HG03571 (cell line): ENCODE measurements at regions not wholly inside any gene's neighbourhood (a gene's known extent, or its start where the extent isn't known, plus 50 kb on each side); places are given as distances from the start of the nearest gene placed in this dataset.

ENCODE experiments used
- ATAC-seq: cut with Tn5 transposase; IDR thresholded peaks from one replicate; pipeline ENCODE4 v1.9.1; 2021; ENCODE audit not compliant: unreplicated experiment

DNA sequence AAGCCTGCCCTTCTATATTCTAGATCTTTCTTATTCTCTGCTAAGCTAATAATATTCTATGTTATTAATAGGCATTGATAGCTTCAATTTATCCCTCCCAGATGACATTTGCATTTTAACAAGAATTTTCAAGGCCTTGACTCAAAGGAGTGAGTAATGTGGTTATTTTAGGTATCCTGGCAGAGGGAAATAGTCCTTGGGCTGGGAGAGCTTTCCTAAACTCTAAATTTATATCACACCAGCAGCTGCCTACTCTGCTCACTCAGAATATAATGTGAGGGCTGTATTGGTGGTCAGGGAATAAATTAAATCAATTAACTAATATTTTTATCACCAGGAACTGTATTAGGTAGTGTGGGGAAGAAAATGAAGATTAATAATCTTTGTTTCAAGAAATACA is 74.8 kb upstream of the ADAM23 start:
- ATAC-seq = no peak

DNA sequence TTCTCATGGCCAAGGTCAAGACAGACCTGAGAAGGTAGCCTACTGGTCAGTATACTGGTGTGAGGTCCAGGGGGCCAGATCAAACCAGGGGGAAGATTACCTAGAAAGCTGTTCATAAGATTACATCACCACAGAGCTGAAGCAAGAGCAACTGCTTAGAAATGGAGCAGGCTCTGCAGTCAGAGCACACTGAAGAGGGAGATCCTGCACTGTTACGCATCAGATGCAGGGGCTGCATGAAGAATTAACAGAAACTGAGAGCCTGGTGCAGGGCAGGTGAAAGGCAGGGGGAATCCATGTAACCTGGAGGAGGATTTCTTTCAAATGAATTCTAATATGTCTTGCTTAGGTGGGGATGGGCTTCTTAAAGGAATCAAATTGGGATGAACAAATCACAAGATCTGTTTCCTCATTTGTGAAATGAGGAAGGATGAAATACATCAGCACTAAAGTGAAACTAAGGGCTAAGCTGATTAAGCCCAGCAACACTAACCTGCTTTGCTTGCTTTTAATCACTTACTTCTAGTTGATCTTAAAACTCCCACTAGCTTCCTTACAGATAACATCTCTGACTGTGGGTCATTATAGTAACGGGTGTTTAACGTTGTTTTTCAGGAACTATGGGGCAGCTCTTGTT is 74.3 kb upstream of the ADAM23 start:
- no peak for ATAC-seq

DNA sequence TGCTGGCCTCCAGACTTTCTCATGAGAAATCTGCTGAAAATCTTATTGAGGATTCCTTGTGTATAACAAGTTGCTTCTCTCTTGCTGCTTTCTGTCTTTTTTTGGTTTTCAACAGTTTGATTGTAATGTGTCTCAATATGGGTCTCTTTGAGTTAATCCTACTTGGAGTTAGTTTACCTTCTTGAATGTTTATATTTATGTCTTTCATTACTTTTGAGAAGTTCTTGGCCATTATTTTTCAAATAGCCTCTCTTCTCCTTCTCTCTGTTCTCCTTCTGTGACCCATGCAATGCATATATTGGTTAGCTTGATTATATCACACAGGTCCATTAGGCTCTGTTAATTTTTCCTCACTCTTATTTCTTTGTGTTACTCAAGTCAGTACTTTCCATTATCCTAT is 67.4 kb upstream of the ADAM23 start:
- no peak for ATAC-seq

DNA sequence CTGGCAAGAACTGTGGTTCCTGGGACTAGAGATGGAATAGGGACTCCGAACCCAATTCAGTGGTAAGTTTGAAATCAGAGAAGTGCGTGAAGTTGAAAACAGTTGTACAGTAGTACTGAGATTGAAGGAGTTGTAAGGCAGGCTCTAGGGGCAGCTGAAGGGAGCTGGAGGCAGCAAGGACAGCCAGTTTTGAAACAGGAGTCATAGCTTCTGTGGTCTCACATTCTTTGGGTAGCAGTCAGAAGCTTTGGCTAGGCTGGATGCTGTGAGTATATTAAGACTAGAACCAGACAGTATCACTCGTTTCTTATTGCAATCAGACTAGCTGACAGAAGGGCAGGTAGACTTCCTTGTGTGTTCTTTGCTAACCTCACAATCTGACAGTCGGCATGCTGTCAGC is 64.5 kb upstream of the ADAM23 start:
- ATAC-seq = no peak

DNA sequence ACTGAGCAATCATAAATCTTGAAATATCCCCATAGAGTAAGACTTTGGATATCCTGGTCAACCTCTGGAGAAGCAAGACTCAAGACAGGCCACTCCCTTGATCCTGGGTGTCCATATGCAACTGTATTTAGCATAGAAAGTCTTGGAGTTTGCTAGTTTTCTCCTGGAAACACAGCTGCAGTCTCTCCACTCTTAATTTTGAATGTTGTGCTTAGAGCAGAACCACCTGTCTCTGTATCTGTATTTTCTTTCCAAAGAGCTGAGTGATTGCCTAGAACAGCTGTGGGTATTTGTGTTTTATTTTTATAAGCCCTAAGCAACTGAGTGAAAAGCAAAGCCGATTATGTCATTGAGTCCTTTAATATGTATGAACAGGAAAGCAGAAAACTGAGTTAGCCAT is 64.1 kb upstream of the ADAM23 start:
- no peak for ATAC-seq

- no peak for ATAC-seq
Measured at GRCh38 chr2:206379886-206380285, 63.4 kb upstream of the ADAM23 start.

- ATAC-seq = no peak
Measured at GRCh38 chr2:206381881-206382280, 61.5 kb upstream of the ADAM23 start.

DNA sequence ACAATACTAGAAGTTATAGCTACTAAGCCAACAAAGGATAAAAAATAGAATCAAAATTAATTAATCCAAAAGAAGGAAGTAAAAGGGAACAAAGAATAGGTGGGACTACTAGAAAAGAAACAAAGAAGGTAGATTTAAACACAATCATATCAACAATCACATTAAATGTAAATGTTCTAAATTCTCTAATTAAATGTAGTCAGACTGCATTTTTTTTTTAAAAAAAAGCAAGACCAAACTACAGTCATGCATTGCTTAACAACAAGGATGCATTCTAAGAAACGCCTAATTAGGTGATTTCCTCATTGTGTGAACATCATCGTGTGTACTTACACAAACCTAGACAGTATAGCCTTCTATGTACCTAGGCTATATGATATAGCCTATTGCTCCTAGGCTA is 59.7 kb upstream of the ADAM23 start:
- ATAC-seq = no peak

GRCh38 chr2:206387808-206388207 is 55.5 kb upstream of the ADAM23 start:
- no peak for ATAC-seq

DNA sequence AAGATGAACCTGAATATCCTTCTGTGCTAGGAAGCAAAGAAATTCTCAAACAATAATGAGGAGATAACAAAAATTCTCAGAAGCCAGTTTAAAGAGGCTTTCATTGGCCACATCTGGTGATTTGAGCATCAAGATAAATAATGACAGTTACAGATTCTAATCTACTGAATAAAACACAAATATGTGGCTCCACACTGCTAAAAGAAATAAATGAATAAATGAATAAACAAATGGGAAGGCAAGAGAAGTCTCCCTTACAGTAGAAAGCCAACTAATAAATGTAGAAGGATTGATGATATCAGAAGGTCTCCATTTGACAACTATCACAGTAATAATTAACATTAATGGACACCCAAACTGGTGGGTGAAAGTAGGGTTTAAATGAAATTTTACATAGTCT is 54.6 kb upstream of the ADAM23 start:
- ATAC-seq = no peak

GRCh38 chr2:206389164-206389563 is 54.2 kb upstream of the ADAM23 start:
- no peak for ATAC-seq

- no peak for ATAC-seq
Measured at GRCh38 chr2:206390181-206390580, 53.2 kb upstream of the ADAM23 start.

DNA sequence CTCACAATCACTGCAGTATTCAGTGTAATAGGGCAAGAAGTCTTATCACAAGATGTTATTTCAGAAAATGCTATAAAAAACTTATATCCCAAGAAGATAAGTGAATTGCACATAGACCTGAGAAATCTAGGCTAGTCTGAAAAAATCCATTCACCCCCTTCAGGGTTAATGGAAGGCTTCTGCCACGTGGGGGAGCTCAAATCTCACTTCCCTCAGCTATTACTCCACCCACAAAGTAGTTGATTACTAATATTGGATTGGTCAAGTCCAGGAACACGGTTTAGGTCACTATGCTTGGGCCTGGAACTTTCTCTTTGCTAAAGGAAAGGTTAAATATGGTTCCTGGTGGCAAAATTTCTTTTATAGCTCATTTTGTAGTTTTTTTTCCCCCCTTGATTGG is 51.2 kb upstream of the ADAM23 start:
- peak; percentile 95 for ATAC-seq
